HG03280 (cell line): ENCODE measurements at regions not wholly inside any gene's neighbourhood (a gene's known extent, or its start where the extent isn't known, plus 50 kb on each side); places are given as distances from the start of the nearest gene placed in this dataset.

Experiments used
- ATAC-seq: cut with Tn5 transposase; IDR thresholded peaks from one replicate; pipeline ENCODE4 v1.9.1; 2021; ENCODE audit warnings: mild to moderate bottlenecking, moderate library complexity; ENCODE audit not compliant: unreplicated experiment

- no peak for ATAC-seq
These were observed 174.1 kb upstream of the MCTP2 start for GRCh38 chr15:94057305-94057704.

- no peak for ATAC-seq
These were observed 175.0 kb upstream of the MCTP2 start for GRCh38 chr15:94056314-94056713.

- no peak for ATAC-seq
These were observed 177.7 kb upstream of the MCTP2 start for GRCh38 chr15:94053626-94054025.

- no peak for ATAC-seq
These were observed 178.7 kb upstream of the MCTP2 start for GRCh38 chr15:94052711-94053110.

GRCh38 chr15:94047566-94047965, 183.8 kb upstream of the MCTP2 start:
- ATAC-seq, result no peak

GRCh38 chr15:94042180-94042928, 189.0 kb upstream of the MCTP2 start:
- ATAC-seq, result no peak

GRCh38 chr15:94041746-94042145, 189.6 kb upstream of the MCTP2 start:
- ATAC-seq, result no peak

GRCh38 chr15:94040541-94041248, 190.7 kb upstream of the MCTP2 start:
- no peak for ATAC-seq

- no peak for ATAC-seq
These were observed 195.2 kb upstream of the MCTP2 start for GRCh38 chr15:94036156-94036555.

GRCh38 chr15:94033683-94034020, 197.7 kb upstream of the MCTP2 start:
- no peak for ATAC-seq

- no peak for ATAC-seq
These were observed 198.2 kb upstream of the MCTP2 start for GRCh38 chr15:94033014-94033682.

- ATAC-seq, result no peak
These were observed 198.8 kb upstream of the MCTP2 start for GRCh38 chr15:94032571-94032970.

- ATAC-seq, result no peak
These were observed 200.3 kb upstream of the MCTP2 start for GRCh38 chr15:94031072-94031471.

GRCh38 chr15:94029495-94029894, 201.9 kb upstream of the MCTP2 start:
- no peak for ATAC-seq

GRCh38 chr15:94028809-94029208, 202.6 kb upstream of the MCTP2 start:
- ATAC-seq, result no peak

- ATAC-seq, result no peak
These were observed 203.2 kb upstream of the MCTP2 start for GRCh38 chr15:94028121-94028520.

GRCh38 chr15:94027581-94027980, 203.8 kb upstream of the MCTP2 start:
- ATAC-seq, result no peak

GRCh38 chr15:94026458-94027304, 204.7 kb upstream of the MCTP2 start:
- no peak for ATAC-seq

- no peak for ATAC-seq
These were observed 207.8 kb upstream of the MCTP2 start for GRCh38 chr15:94023531-94023930.

GRCh38 chr15:94021621-94022320, 209.6 kb upstream of the MCTP2 start:
- ATAC-seq, result no peak

- no peak for ATAC-seq
These were observed 212.3 kb upstream of the MCTP2 start for GRCh38 chr15:94019062-94019461.
